ENCODE measurements at regions not wholly inside any gene's neighbourhood (a gene's known extent, or its start where the extent isn't known, plus 50 kb on each side); places are given as distances from the start of the nearest gene placed in this dataset.

- no peak for TF ChIP-seq POLR2AphosphoS5 (IDR thresholded peaks at IDR 0.05; ENCODE audit: low read depth, low read length)
- no peak for TF ChIP-seq RNF2 (IDR thresholded peaks at IDR 0.05; ENCODE audit: borderline replicate concordance, low read depth, low read length, missing control alignments, poor library complexity, severe bottlenecking)
- no peak for TF ChIP-seq EP300 (IDR thresholded peaks at IDR 0.05; ENCODE audit: borderline replicate concordance in 1 of 2, low read depth in 2 of 2, low read length in 2 of 2)
- TF ChIP-seq KDM4A (IDR thresholded peaks at IDR 0.05; ENCODE audit: low read depth, low read length, severe bottlenecking) = no peak
- no peak for TF ChIP-seq POLR2A (IDR thresholded peaks at IDR 0.05; ENCODE audit: control extremely low read depth in 1 of 2, low read depth in 2 of 2, low read length in 2 of 2)
- no peak for TF ChIP-seq KDM1A (IDR thresholded peaks at IDR 0.05; ENCODE audit: borderline replicate concordance, low read length)
- TF ChIP-seq HDAC2 (IDR thresholded peaks at IDR 0.05; ENCODE audit: borderline replicate concordance in 1 of 2, low read depth in 2 of 2, low read length in 2 of 2) = no peak
- TF ChIP-seq JUN (IDR thresholded peaks at IDR 0.05; ENCODE audit: low read depth, low read length) = no peak
Measured at GRCh38 chr13:103142151-103142550, 75.9 kb upstream of the SLC10A2 start.
